ENCODE measurements at regions not wholly inside any gene's neighbourhood (a gene's known extent, or its start where the extent isn't known, plus 50 kb on each side); places are given as distances from the start of the nearest gene placed in this dataset.

- TF ChIP-seq EZH2 (IDR thresholded peaks at IDR 0.05; ENCODE audit: borderline replicate concordance, low read depth, low read length, severe bottlenecking) (no peak), GATA2 (IDR thresholded peaks at IDR 0.05; ENCODE audit: insufficient read depth, insufficient read length, low read depth, low read length) (no peak)
- no peaks in the 10 kb centered on the region for H4K20me1 ChIP-seq (replicated peaks; ENCODE audit: control insufficient read depth, extremely low read depth, insufficient read depth, low read length)
- no peaks in the 10 kb centered on the region for H3K4me1 ChIP-seq (ENCODE audit: control insufficient read depth, extremely low read depth, insufficient read depth, low read length)
- H3K9me3 ChIP-seq (replicated peaks; ENCODE audit: control insufficient read depth, insufficient read depth, low read length), result no peaks in the 10 kb centered on the region
- no peaks in the 10 kb centered on the region for H3K36me3 ChIP-seq (ENCODE audit: control insufficient read depth in 2 of 2, extremely low read depth in 1 of 2, insufficient read depth in 2 of 2, low read length in 2 of 2)
- BruUV-seq (replicated peaks), result no TSS peak
- FAIRE-seq, result no peak
- H3K27me3 ChIP-seq (ENCODE audit: control insufficient read depth in 2 of 2, insufficient read depth in 2 of 2, low read length in 2 of 2), result no peaks in the 10 kb centered on the region
- CTCF ChIA-PET, result interaction anchor here (1.0 kb wide), 1 partner anchor 20 kb away, joined by 3 read pairs; no protein-coding TSS in a partner anchor
- H2AFZ ChIP-seq (ENCODE audit: low read depth, low read length), result no peak overlapping the region
- no peak overlapping the region for H3K27ac ChIP-seq (ENCODE audit: insufficient read depth, low read depth, low read length)
- POLR2A ChIA-PET, result no interaction called here
- intact Hi-C loops (cut with micrococcal nuclease), result no loop called here
- no peak overlapping the region for H3K4me2 ChIP-seq (ENCODE audit: insufficient read depth, low read length)
- no peak overlapping the region for H3K9ac ChIP-seq (replicated peaks; ENCODE audit: extremely low read depth, insufficient read depth, low read length)
- dilution Hi-C loops (cut with MboI; ENCODE audit: extremely low pct_ligation_motif_present, low sequenced_read_pairs), result no loop called here
- H3K4me3 ChIP-seq (replicated peaks in 1 of 3; ENCODE audit: insufficient read depth in 1 of 3, low read depth in 1 of 3, low read length in 3 of 3), result no peak overlapping the region
- DNase-seq (ENCODE audit: low read depth, low spot score), result peak; percentile 3
- H3K79me2 ChIP-seq (ENCODE audit: control insufficient read depth, insufficient read depth, low read length), result no peaks in the 10 kb centered on the region
- no peaks in the 10 kb centered on the region for H3K9me1 ChIP-seq (replicated peaks; ENCODE audit: control insufficient read depth, extremely low read depth, insufficient read depth, low read length)
Observed at GRCh38 chr11:103842795-103843194, 193.6 kb upstream of the DDI1 start.

- POLR2A ChIA-PET, result no interaction called here
- dilution Hi-C loops (cut with MboI; ENCODE audit: extremely low pct_ligation_motif_present, low sequenced_read_pairs), result no loop called here
- no peak for FAIRE-seq
- Histone ChIP-seq H3K36me3 (ENCODE audit: control insufficient read depth in 2 of 2, extremely low read depth in 1 of 2, insufficient read depth in 2 of 2, low read length in 2 of 2) (no peaks in the 10 kb centered on the region), H3K4me1 (ENCODE audit: control insufficient read depth, extremely low read depth, insufficient read depth, low read length) (no peaks in the 10 kb centered on the region), H3K79me2 (ENCODE audit: control insufficient read depth, insufficient read depth, low read length) (no peaks in the 10 kb centered on the region), H3K4me3 (replicated peaks in 1 of 3; ENCODE audit: insufficient read depth in 1 of 3, low read depth in 1 of 3, low read length in 3 of 3) (no peak overlapping the region), H3K4me2 (ENCODE audit: insufficient read depth, low read length) (no peak overlapping the region), H2AFZ (ENCODE audit: low read depth, low read length) (no peak overlapping the region), H3K9me1 (replicated peaks; ENCODE audit: control insufficient read depth, extremely low read depth, insufficient read depth, low read length) (no peaks in the 10 kb centered on the region), H3K9ac (replicated peaks; ENCODE audit: extremely low read depth, insufficient read depth, low read length) (no peak overlapping the region), H3K27me3 (ENCODE audit: control insufficient read depth in 2 of 2, insufficient read depth in 2 of 2, low read length in 2 of 2) (no peaks in the 10 kb centered on the region), H3K9me3 (replicated peaks; ENCODE audit: control insufficient read depth, insufficient read depth, low read length) (no peaks in the 10 kb centered on the region), H3K27ac (ENCODE audit: insufficient read depth, low read depth, low read length) (no peak overlapping the region), H4K20me1 (replicated peaks; ENCODE audit: control insufficient read depth, extremely low read depth, insufficient read depth, low read length) (no peaks in the 10 kb centered on the region)
- no peak for DNase-seq (ENCODE audit: low read depth, low spot score)
- TF ChIP-seq GATA2 (IDR thresholded peaks at IDR 0.05; ENCODE audit: insufficient read depth, insufficient read length, low read depth, low read length) (no peak), JUN (IDR thresholded peaks at IDR 0.05; ENCODE audit: borderline replicate concordance, insufficient read depth, insufficient read length, low read depth) (no peak)
- intact Hi-C loops (cut with micrococcal nuclease), result no loop called here
- no TSS peak for BruUV-seq (replicated peaks)
- CTCF ChIA-PET, result no interaction called here
Observed at GRCh38 chr11:103844327-103845215, 191.9 kb upstream of the DDI1 start.
